HG03432 (cell line): ENCODE measurements at regions not wholly inside any gene's neighbourhood (a gene's known extent, or its start where the extent isn't known, plus 50 kb on each side); places are given as distances from the start of the nearest gene placed in this dataset.
A peak's percentile ranks its signal among the peaks of the same experiment; 100 is the strongest.
"Not testable (repeated sequence)": the region's sequence is repeated elsewhere in the genome, so short reads cannot be mapped to it uniquely, and the experiment has no call there.

Source experiments
- ATAC-seq: cut with Tn5 transposase; IDR thresholded peaks from one replicate; pipeline ENCODE4 v1.9.1; 2021; ENCODE audit warnings: mild to moderate bottlenecking, moderate library complexity; ENCODE audit not compliant: unreplicated experiment

GRCh38 chr1:188122646-188123045, 1293.9 kb downstream of the PLA2G4A start:
- ATAC-seq = no peak

GRCh38 chr1:188127507-188127906, 1298.8 kb downstream of the PLA2G4A start:
- no peak for ATAC-seq

- peak; percentile 69 for ATAC-seq
Measured at GRCh38 chr1:188128761-188129160, 1300.0 kb downstream of the PLA2G4A start.

GRCh38 chr1:188129856-188130838, 1301.4 kb downstream of the PLA2G4A start:
- ATAC-seq = no peak

- ATAC-seq = no peak
Measured at GRCh38 chr1:188137221-188137620, 1308.5 kb downstream of the PLA2G4A start.

GRCh38 chr1:188140958-188141357, 1312.2 kb downstream of the PLA2G4A start:
- ATAC-seq = no peak

GRCh38 chr1:188154196-188154595, 1325.4 kb downstream of the PLA2G4A start:
- ATAC-seq = no peak

- ATAC-seq = no peak
Measured at GRCh38 chr1:188154761-188155160, 1326.0 kb downstream of the PLA2G4A start.

GRCh38 chr1:188155261-188155660, 1326.5 kb downstream of the PLA2G4A start:
- no peak for ATAC-seq

- ATAC-seq = no peak
Measured at GRCh38 chr1:188164459-188164858, 1335.7 kb downstream of the PLA2G4A start.

- no peak for ATAC-seq
Measured at GRCh38 chr1:188166654-188167053, 1337.9 kb downstream of the PLA2G4A start.

- ATAC-seq = no peak
Measured at GRCh38 chr1:188169971-188170370, 1341.2 kb downstream of the PLA2G4A start.

GRCh38 chr1:188170411-188170810, 1341.7 kb downstream of the PLA2G4A start:
- no peak for ATAC-seq

GRCh38 chr1:188170935-188171334, 1342.2 kb downstream of the PLA2G4A start:
- ATAC-seq = no peak

- ATAC-seq = not testable (repeated sequence)
Measured at GRCh38 chr1:188182063-188182462, 1353.3 kb downstream of the PLA2G4A start.

GRCh38 chr1:188188317-188188716, 1359.6 kb downstream of the PLA2G4A start:
- ATAC-seq = no peak

- no peak for ATAC-seq
Measured at GRCh38 chr1:188194916-188195315, 1366.2 kb downstream of the PLA2G4A start.

- ATAC-seq = no peak
Measured at GRCh38 chr1:188218289-188218688, 1389.5 kb downstream of the PLA2G4A start.

- ATAC-seq = no peak
Measured at GRCh38 chr1:188220051-188220450, 1391.3 kb downstream of the PLA2G4A start.

GRCh38 chr1:188224263-188224662, 1395.5 kb downstream of the PLA2G4A start:
- no peak for ATAC-seq

GRCh38 chr1:188225975-188226374, 1397.2 kb downstream of the PLA2G4A start:
- ATAC-seq = no peak

- ATAC-seq = no peak
Measured at GRCh38 chr1:188228623-188229022, 1399.9 kb downstream of the PLA2G4A start.
